ENCODE measurements at regions not wholly inside any gene's neighbourhood (a gene's known extent, or its start where the extent isn't known, plus 50 kb on each side); places are given as distances from the start of the nearest gene placed in this dataset.

GRCh38 chr3:30401971-30402370 is 204.4 kb upstream of the TGFBR2 start:
- TF ChIP-seq, protein P1, sequence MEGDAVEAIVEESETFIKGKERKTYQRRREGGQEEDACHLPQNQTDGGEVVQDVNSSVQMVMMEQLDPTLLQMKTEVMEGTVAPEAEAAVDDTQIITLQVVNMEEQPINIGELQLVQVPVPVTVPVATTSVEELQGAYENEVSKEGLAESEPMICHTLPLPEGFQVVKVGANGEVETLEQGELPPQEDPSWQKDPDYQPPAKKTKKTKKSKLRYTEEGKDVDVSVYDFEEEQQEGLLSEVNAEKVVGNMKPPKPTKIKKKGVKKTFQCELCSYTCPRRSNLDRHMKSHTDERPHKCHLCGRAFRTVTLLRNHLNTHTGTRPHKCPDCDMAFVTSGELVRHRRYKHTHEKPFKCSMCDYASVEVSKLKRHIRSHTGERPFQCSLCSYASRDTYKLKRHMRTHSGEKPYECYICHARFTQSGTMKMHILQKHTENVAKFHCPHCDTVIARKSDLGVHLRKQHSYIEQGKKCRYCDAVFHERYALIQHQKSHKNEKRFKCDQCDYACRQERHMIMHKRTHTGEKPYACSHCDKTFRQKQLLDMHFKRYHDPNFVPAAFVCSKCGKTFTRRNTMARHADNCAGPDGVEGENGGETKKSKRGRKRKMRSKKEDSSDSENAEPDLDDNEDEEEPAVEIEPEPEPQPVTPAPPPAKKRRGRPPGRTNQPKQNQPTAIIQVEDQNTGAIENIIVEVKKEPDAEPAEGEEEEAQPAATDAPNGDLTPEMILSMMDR (conservative IDR thresholded peaks at IDR 0.05), result no peak
- no peak for TF ChIP-seq ZFX (IDR thresholded peaks at IDR 0.05)
- no peak overlapping the region for H3K27ac ChIP-seq

GRCh38 chr3:30407651-30408050 is 198.8 kb upstream of the TGFBR2 start:
- TF ChIP-seq ZFX (IDR thresholded peaks at IDR 0.05), result no peak
- TF ChIP-seq, protein P1 (conservative IDR thresholded peaks at IDR 0.05), result no peak
- no peak overlapping the region for H3K27ac ChIP-seq

- no peak for TF ChIP-seq ZFX (IDR thresholded peaks at IDR 0.05)
- TF ChIP-seq, protein P1 (conservative IDR thresholded peaks at IDR 0.05), result no peak; the same call in 1 of the 2 replicates
- H3K27ac ChIP-seq, result no peak overlapping the region
Observed at GRCh38 chr3:30408105-30408557, 198.3 kb upstream of the TGFBR2 start.

DNA sequence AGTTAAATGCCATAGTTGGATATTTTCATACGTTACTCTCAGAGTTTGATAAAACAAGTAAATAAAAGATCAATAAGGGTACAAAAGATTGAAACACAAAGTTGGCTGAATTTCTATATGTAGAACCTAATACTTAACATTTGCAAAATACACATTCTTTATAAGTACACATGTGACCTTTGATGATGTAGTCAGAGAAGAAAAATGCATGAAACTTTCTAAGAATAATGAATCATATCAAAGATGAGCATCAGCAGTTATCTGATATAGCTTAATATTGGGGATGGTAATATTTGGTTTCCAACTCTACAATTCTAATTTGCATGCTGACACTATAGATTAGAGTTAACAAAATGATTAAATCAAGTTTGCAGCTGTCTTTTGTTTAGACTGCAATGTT is 188.0 kb upstream of the TGFBR2 start:
- TF ChIP-seq ZFX (IDR thresholded peaks at IDR 0.05), result no peak
- TF ChIP-seq, protein P1 (conservative IDR thresholded peaks at IDR 0.05), result no peak
- no peak overlapping the region for H3K27ac ChIP-seq

- H3K27ac ChIP-seq, result no peak overlapping the region
- TF ChIP-seq ZFX (IDR thresholded peaks at IDR 0.05), result no peak
- TF ChIP-seq, protein P1 (conservative IDR thresholded peaks at IDR 0.05), result no peak
Observed at GRCh38 chr3:30421266-30421665, 185.1 kb upstream of the TGFBR2 start.

- TF ChIP-seq ZFX (IDR thresholded peaks at IDR 0.05), result no peak
- TF ChIP-seq, protein P1 (conservative IDR thresholded peaks at IDR 0.05), result no peak
- no peak overlapping the region for H3K27ac ChIP-seq
Observed at GRCh38 chr3:30426293-30426993, 180.0 kb upstream of the TGFBR2 start.

GRCh38 chr3:30428251-30428650 is 178.2 kb upstream of the TGFBR2 start:
- TF ChIP-seq, protein P1 (conservative IDR thresholded peaks at IDR 0.05), result no peak
- no peak for TF ChIP-seq ZFX (IDR thresholded peaks at IDR 0.05)

More at GRCh38 chr3:30428251-30428650, 178.2 kb upstream of the TGFBR2 start:
- no peak overlapping the region for H3K27ac ChIP-seq
